ENCODE measurements at regions not wholly inside any gene's neighbourhood (a gene's known extent, or its start where the extent isn't known, plus 50 kb on each side); places are given as distances from the start of the nearest gene placed in this dataset.

GRCh38 chr14:49461529-49462401 is 124.4 kb downstream of the RPS29 start:
- TF ChIP-seq CTCF (IDR thresholded peaks at IDR 0.05) (peak; percentile 86), ZFX (IDR thresholded peaks at IDR 0.05; ENCODE audit: borderline replicate concordance) (no peak)

Data from 22Rv1 (cell line).